ENCODE measurements at regions not wholly inside any gene's neighbourhood (a gene's known extent, or its start where the extent isn't known, plus 50 kb on each side); places are given as distances from the start of the nearest gene placed in this dataset.

GRCh38 chr6:41418741-41419140, 83.3 kb downstream of the NCR2 start:
- Histone ChIP-seq H3K36me3 (ENCODE audit: control insufficient read depth, insufficient read depth, low read length) (no peaks in the 10 kb centered on the region), H3K9me3 (ENCODE audit: control insufficient read depth, insufficient read depth, low read length) (peaks cover 4% of the 10 kb centered on the region), H3K27ac (ENCODE audit: low read depth, low read length) (no peak overlapping the region), H3K4me3 (ENCODE audit: low read depth, low read length) (no peak overlapping the region), H3K27me3 (ENCODE audit: control insufficient read depth, insufficient read depth, low read length) (peaks cover 59% of the 10 kb centered on the region), H3K4me1 (ENCODE audit: control insufficient read depth, insufficient read depth, low read length) (peaks cover 7% of the 10 kb centered on the region)
- WGBS (ENCODE audit: insufficient coverage): no CpG with 5 or more reads among the region's 2 CpGs
- DNase-seq (ENCODE audit: low read depth in 4 of 6, low spot score in 6 of 6): no peak

- 86% methylated on average over 1 of the region's 3 CpGs for WGBS (ENCODE audit: insufficient coverage)
Measured at GRCh38 chr6:41419385-41419784, 84.0 kb downstream of the NCR2 start.

GRCh38 chr6:41420186-41420585, 84.8 kb downstream of the NCR2 start:
- Histone ChIP-seq H3K36me3 (ENCODE audit: control insufficient read depth, insufficient read depth, low read length) (no peaks in the 10 kb centered on the region), H3K4me3 (ENCODE audit: low read depth, low read length) (no peak overlapping the region), H3K27me3 (ENCODE audit: control insufficient read depth, insufficient read depth, low read length) (peaks cover 47% of the 10 kb centered on the region), H3K27ac (ENCODE audit: low read depth, low read length) (no peak overlapping the region), H3K4me1 (ENCODE audit: control insufficient read depth, insufficient read depth, low read length) (peaks cover 7% of the 10 kb centered on the region), H3K9me3 (ENCODE audit: control insufficient read depth, insufficient read depth, low read length) (peaks cover 4% of the 10 kb centered on the region)
- WGBS (ENCODE audit: insufficient coverage): 76% methylated on average over 4 of the region's 4 CpGs
- DNase-seq (ENCODE audit: low read depth in 4 of 6, low spot score in 6 of 6): no peak

More at GRCh38 chr6:41419385-41419784, 84.0 kb downstream of the NCR2 start:
- Histone ChIP-seq H3K27me3 (ENCODE audit: control insufficient read depth, insufficient read depth, low read length) (peaks cover 54% of the 10 kb centered on the region), H3K27ac (ENCODE audit: low read depth, low read length) (no peak overlapping the region), H3K36me3 (ENCODE audit: control insufficient read depth, insufficient read depth, low read length) (no peaks in the 10 kb centered on the region), H3K4me1 (ENCODE audit: control insufficient read depth, insufficient read depth, low read length) (peaks cover 7% of the 10 kb centered on the region), H3K9me3 (ENCODE audit: control insufficient read depth, insufficient read depth, low read length) (peaks cover 4% of the 10 kb centered on the region), H3K4me3 (ENCODE audit: low read depth, low read length) (no peak overlapping the region)
- DNase-seq (ENCODE audit: low read depth in 4 of 6, low spot score in 6 of 6): no peak

- no peak overlapping the region for H3K27ac ChIP-seq (ENCODE audit: low read depth, low read length)
- H3K4me3 ChIP-seq (ENCODE audit: low read depth, low read length): no peak overlapping the region
- 54% methylated on average over 3 of the region's 5 CpGs for WGBS (ENCODE audit: insufficient coverage)
- peaks cover 4% of the 10 kb centered on the region for H3K9me3 ChIP-seq (ENCODE audit: control insufficient read depth, insufficient read depth, low read length)
- H3K4me1 ChIP-seq (ENCODE audit: control insufficient read depth, insufficient read depth, low read length): peaks cover 9% of the 10 kb centered on the region
- no peaks in the 10 kb centered on the region for H3K36me3 ChIP-seq (ENCODE audit: control insufficient read depth, insufficient read depth, low read length)
- no peak for DNase-seq (ENCODE audit: low read depth in 4 of 6, low spot score in 6 of 6)
- H3K27me3 ChIP-seq (ENCODE audit: control insufficient read depth, insufficient read depth, low read length): peaks cover 47% of the 10 kb centered on the region
Measured at GRCh38 chr6:41422161-41422560, 86.8 kb downstream of the NCR2 start.

- peaks cover 50% of the 10 kb centered on the region for H3K27me3 ChIP-seq (ENCODE audit: control insufficient read depth, insufficient read depth, low read length)
- DNase-seq (ENCODE audit: low read depth in 4 of 6, low spot score in 6 of 6): no peak
Measured at GRCh38 chr6:41423002-41423401, 87.6 kb downstream of the NCR2 start.

GRCh38 chr6:41424370-41425058, 89.1 kb downstream of the NCR2 start:
- no peak overlapping the region for H3K4me3 ChIP-seq (ENCODE audit: low read depth, low read length)
- peaks cover 29% of the 10 kb centered on the region for H3K4me1 ChIP-seq (ENCODE audit: control insufficient read depth, insufficient read depth, low read length)
- DNase-seq (ENCODE audit: low read depth in 4 of 6, low spot score in 6 of 6): peak in 5 of 6 donors; percentile 65 to 94 (median 73)
- no peak overlapping the region for H3K27ac ChIP-seq (ENCODE audit: low read depth, low read length)
- peaks cover 56% of the 10 kb centered on the region for H3K27me3 ChIP-seq (ENCODE audit: control insufficient read depth, insufficient read depth, low read length)
- peaks cover under 1% of the 10 kb centered on the region for H3K9me3 ChIP-seq (ENCODE audit: control insufficient read depth, insufficient read depth, low read length)
- H3K36me3 ChIP-seq (ENCODE audit: control insufficient read depth, insufficient read depth, low read length): no peaks in the 10 kb centered on the region
- 37% methylated on average over 2 of the region's 4 CpGs for WGBS (ENCODE audit: insufficient coverage)

More at GRCh38 chr6:41423002-41423401, 87.6 kb downstream of the NCR2 start:
- peaks cover 18% of the 10 kb centered on the region for H3K4me1 ChIP-seq (ENCODE audit: control insufficient read depth, insufficient read depth, low read length)
- no peaks in the 10 kb centered on the region for H3K36me3 ChIP-seq (ENCODE audit: control insufficient read depth, insufficient read depth, low read length)
- H3K9me3 ChIP-seq (ENCODE audit: control insufficient read depth, insufficient read depth, low read length): peaks cover 4% of the 10 kb centered on the region
- no peak overlapping the region for H3K27ac ChIP-seq (ENCODE audit: low read depth, low read length)
- H3K4me3 ChIP-seq (ENCODE audit: low read depth, low read length): no peak overlapping the region

- Histone ChIP-seq H3K36me3 (ENCODE audit: control insufficient read depth, insufficient read depth, low read length) (no peaks in the 10 kb centered on the region), H3K27ac (ENCODE audit: low read depth, low read length) (no peak overlapping the region), H3K27me3 (ENCODE audit: control insufficient read depth, insufficient read depth, low read length) (peaks cover 60% of the 10 kb centered on the region), H3K4me1 (ENCODE audit: control insufficient read depth, insufficient read depth, low read length) (peaks cover 39% of the 10 kb centered on the region), H3K4me3 (ENCODE audit: low read depth, low read length) (no peak overlapping the region), H3K9me3 (ENCODE audit: control insufficient read depth, insufficient read depth, low read length) (no peaks in the 10 kb centered on the region)
- 100% methylated on average over 1 of the region's 1 CpG for WGBS (ENCODE audit: insufficient coverage)
- no peak for DNase-seq (ENCODE audit: low read depth in 4 of 6, low spot score in 6 of 6)
Measured at GRCh38 chr6:41425511-41425910, 90.1 kb downstream of the NCR2 start.

- WGBS (ENCODE audit: insufficient coverage): 7% methylated on average over 7 of the region's 16 CpGs
- no peak overlapping the region for H3K4me3 ChIP-seq (ENCODE audit: low read depth, low read length)
- H3K4me1 ChIP-seq (ENCODE audit: control insufficient read depth, insufficient read depth, low read length): peaks cover 43% of the 10 kb centered on the region
- peak overlapping the region; percentile 13 for H3K27ac ChIP-seq (ENCODE audit: low read depth, low read length)
- no peaks in the 10 kb centered on the region for H3K9me3 ChIP-seq (ENCODE audit: control insufficient read depth, insufficient read depth, low read length)
- DNase-seq (ENCODE audit: low read depth in 4 of 6, low spot score in 6 of 6): peak in 1 of 6 donors; percentile 62
- peaks cover 62% of the 10 kb centered on the region for H3K27me3 ChIP-seq (ENCODE audit: control insufficient read depth, insufficient read depth, low read length)
- H3K36me3 ChIP-seq (ENCODE audit: control insufficient read depth, insufficient read depth, low read length): no peaks in the 10 kb centered on the region
Measured at GRCh38 chr6:41426438-41426851, 91.0 kb downstream of the NCR2 start.

- Histone ChIP-seq H3K4me1 (ENCODE audit: control insufficient read depth, insufficient read depth, low read length) (peaks cover 43% of the 10 kb centered on the region), H3K27ac (ENCODE audit: low read depth, low read length) (peak overlapping the region; percentile 13), H3K36me3 (ENCODE audit: control insufficient read depth, insufficient read depth, low read length) (no peaks in the 10 kb centered on the region), H3K4me3 (ENCODE audit: low read depth, low read length) (no peak overlapping the region), H3K27me3 (ENCODE audit: control insufficient read depth, insufficient read depth, low read length) (peaks cover 64% of the 10 kb centered on the region), H3K9me3 (ENCODE audit: control insufficient read depth, insufficient read depth, low read length) (no peaks in the 10 kb centered on the region)
- 7% methylated on average over 27 of the region's 30 CpGs for WGBS (ENCODE audit: insufficient coverage)
- no peak for DNase-seq (ENCODE audit: low read depth in 4 of 6, low spot score in 6 of 6)
Measured at GRCh38 chr6:41426888-41427641, 91.7 kb downstream of the NCR2 start.

All from spinal cord (tissue), 9 donors.